ENCODE measurements at regions not wholly inside any gene's neighbourhood (a gene's known extent, or its start where the extent isn't known, plus 50 kb on each side); places are given as distances from the start of the nearest gene placed in this dataset.

DNA sequence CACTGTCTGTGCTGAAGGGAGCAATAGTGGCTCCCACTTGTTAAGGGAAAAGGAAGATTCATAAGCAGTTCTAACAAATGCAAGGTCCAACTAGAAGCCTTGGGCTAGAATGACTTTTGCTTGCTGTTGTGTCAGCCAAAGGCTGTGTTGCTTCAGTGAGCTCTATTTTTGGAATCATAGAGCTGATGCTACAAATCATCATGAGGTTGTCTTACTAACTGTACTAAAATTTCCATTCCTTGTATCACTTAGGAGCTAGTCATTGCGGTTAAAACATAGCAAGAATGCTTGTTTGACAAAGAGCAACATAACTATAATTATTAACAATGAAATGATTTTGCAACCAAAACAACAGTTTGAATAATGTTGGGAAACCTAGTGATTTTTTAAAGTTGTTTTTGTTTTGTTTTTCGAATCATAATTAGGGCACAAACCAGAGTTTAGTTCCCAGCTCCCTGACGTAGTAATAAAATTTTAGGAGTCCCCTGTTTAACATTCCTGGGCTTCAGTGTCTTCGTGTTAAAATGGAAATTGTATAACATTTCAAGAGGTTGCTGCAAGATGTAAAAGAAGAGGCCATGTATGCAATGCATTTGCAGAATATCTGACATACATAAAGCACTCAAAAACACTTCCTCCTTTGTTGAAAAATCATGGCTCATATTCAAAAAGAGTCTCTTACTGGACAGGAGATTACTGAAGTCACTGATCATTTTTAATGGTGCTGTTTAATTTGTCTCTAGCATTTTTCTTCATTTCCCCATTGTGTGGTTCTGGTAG lies 183.4 kb downstream of the MACC1 start:
- no peaks in the 10 kb centered on the region for H3K36me3 ChIP-seq
- intact Hi-C loops (cut with DNase I; ENCODE audit: low total_unique reads): no loop called here
- no peak for DNase-seq (ENCODE audit: low spot score in 2 of 2)
- no peaks in the 10 kb centered on the region for H3K27me3 ChIP-seq
- TF ChIP-seq POLR2AphosphoS5 (IDR thresholded peaks at IDR 0.05) (no peak), POLR2A (IDR thresholded peaks at IDR 0.05) (no peak), CTCF (IDR thresholded peaks at IDR 0.05) (no peak)
- no peaks in the 10 kb centered on the region for H3K4me1 ChIP-seq
- H3K4me3 ChIP-seq: no peak overlapping the region
- H3K27ac ChIP-seq: no peak overlapping the region
- no peaks in the 10 kb centered on the region for H3K9me3 ChIP-seq

GRCh38 chr7:20032741-20033140 lies 184.4 kb downstream of the MACC1 start:
- intact Hi-C loops (cut with DNase I; ENCODE audit: low total_unique reads): no loop called here
- no peak for TF ChIP-seq CTCF (IDR thresholded peaks at IDR 0.05)
- no peak for DNase-seq (ENCODE audit: low spot score in 2 of 2)
- Histone ChIP-seq H3K36me3 (no peaks in the 10 kb centered on the region), H3K4me3 (no peak overlapping the region), H3K27ac (no peak overlapping the region), H3K4me1 (no peaks in the 10 kb centered on the region), H3K27me3 (no peaks in the 10 kb centered on the region), H3K9me3 (no peaks in the 10 kb centered on the region)

DNA sequence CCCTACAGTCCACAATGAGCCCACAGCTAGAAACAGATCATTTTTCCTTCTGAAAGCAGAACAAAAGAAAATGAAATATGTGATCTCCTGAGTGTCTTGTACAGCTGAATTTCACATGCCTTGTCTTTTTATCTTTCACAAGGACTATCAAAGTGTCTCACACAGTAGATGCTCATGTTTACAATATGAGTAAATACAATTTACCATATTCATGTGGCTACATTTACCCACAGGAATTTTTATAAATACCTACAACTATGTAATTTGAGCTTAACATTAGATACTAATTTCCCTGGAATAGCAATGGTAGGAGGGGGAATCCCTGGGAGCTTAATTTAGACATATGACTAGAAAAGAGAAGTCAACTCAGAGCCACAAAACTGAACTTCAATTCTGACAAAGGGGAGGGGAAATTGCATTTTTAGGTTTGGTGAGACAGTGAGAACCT lies 186.2 kb downstream of the MACC1 start:
- no peak overlapping the region for H3K27ac ChIP-seq
- H3K4me3 ChIP-seq: no peak overlapping the region
- DNase-seq (ENCODE audit: low spot score in 2 of 2): no peak
- H3K9me3 ChIP-seq: no peaks in the 10 kb centered on the region
- intact Hi-C loops (cut with DNase I; ENCODE audit: low total_unique reads): no loop called here
- no peaks in the 10 kb centered on the region for H3K36me3 ChIP-seq
- H3K4me1 ChIP-seq: no peaks in the 10 kb centered on the region
- no peaks in the 10 kb centered on the region for H3K27me3 ChIP-seq
- TF ChIP-seq POLR2A (IDR thresholded peaks at IDR 0.05) (no peak), CTCF (IDR thresholded peaks at IDR 0.05) (no peak), POLR2AphosphoS5 (IDR thresholded peaks at IDR 0.05) (no peak)

- Histone ChIP-seq H3K27me3 (no peaks in the 10 kb centered on the region), H3K9me3 (no peaks in the 10 kb centered on the region), H3K36me3 (no peaks in the 10 kb centered on the region), H3K27ac (no peak overlapping the region), H3K4me3 (no peak overlapping the region), H3K4me1 (no peaks in the 10 kb centered on the region)
- DNase-seq (ENCODE audit: low spot score in 2 of 2): no peak
- TF ChIP-seq POLR2AphosphoS5 (IDR thresholded peaks at IDR 0.05): no peak
- TF ChIP-seq POLR2A (IDR thresholded peaks at IDR 0.05): no peak
- no peak for TF ChIP-seq CTCF (IDR thresholded peaks at IDR 0.05)
- intact Hi-C loops (cut with DNase I; ENCODE audit: low total_unique reads): no loop called here
Observed at GRCh38 chr7:20030417-20030816, 186.8 kb downstream of the MACC1 start.

DNA sequence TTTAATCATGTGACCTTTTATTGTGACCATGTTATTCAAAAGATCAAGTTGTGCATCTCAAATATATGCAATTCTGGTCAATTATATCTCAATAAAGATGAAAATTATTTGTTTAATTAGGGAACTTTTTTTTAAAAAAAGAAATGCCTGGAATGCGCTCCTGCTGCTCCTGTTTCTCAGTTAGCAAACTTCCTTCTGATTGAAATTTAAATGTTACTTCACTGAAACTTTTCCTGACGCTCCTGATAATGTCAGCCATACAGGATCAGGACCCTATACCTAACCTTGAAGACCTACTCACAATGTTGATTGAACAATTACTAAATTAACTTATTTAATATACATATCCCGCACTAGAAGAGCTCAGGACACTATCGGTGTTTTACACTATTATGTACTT lies 190.4 kb downstream of the MACC1 start:
- no peak overlapping the region for H3K4me3 ChIP-seq
- H3K27ac ChIP-seq: no peak overlapping the region
- no peaks in the 10 kb centered on the region for H3K36me3 ChIP-seq
- no peaks in the 10 kb centered on the region for H3K4me1 ChIP-seq
- TF ChIP-seq CTCF (IDR thresholded peaks at IDR 0.05): no peak
- TF ChIP-seq POLR2AphosphoS5 (IDR thresholded peaks at IDR 0.05): no peak
- TF ChIP-seq POLR2A (IDR thresholded peaks at IDR 0.05): no peak
- no peak for DNase-seq (ENCODE audit: low spot score in 2 of 2)
- H3K9me3 ChIP-seq: no peaks in the 10 kb centered on the region
- intact Hi-C loops (cut with DNase I; ENCODE audit: low total_unique reads): no loop called here
- H3K27me3 ChIP-seq: no peaks in the 10 kb centered on the region
